Hematopoietic multipotent progenitor cell treated with erythropoietin and hydrocortisone succinate and interleukin-3 and kit ligand, for 8 days (in vitro differentiated cells): ENCODE measurements at regions not wholly inside any gene's neighbourhood (a gene's known extent, or its start where the extent isn't known, plus 50 kb on each side); places are given as distances from the start of the nearest gene placed in this dataset.
"Not testable (repeated sequence)": the region's sequence is repeated elsewhere in the genome, so short reads cannot be mapped to it uniquely, and the experiment has no call there.

Experiments used
- DNase-seq: peaks from one replicate; pipeline ENCODE4 v3.0.0-alpha.2; 2015

GRCh38 chr4:33477715-33478114 lies 2757.5 kb downstream of the PCDH7 start:
- DNase-seq, result no peak

- DNase-seq, result no peak
Observed at GRCh38 chr4:33482773-33483172, 2761.5 kb downstream of the ARAP2 start.

GRCh38 chr4:33485111-33485510 lies 2759.2 kb downstream of the ARAP2 start:
- no peak for DNase-seq

- DNase-seq, result no peak
Observed at GRCh38 chr4:33493231-33493630, 2751.1 kb downstream of the ARAP2 start.

GRCh38 chr4:33494150-33494549 lies 2750.2 kb downstream of the ARAP2 start:
- no peak for DNase-seq

GRCh38 chr4:33501587-33501986 lies 2742.7 kb downstream of the ARAP2 start:
- not testable (repeated sequence) for DNase-seq

- DNase-seq, result no peak
Observed at GRCh38 chr4:33512397-33512796, 2731.9 kb downstream of the ARAP2 start.

- no peak for DNase-seq
Observed at GRCh38 chr4:33518856-33519255, 2725.5 kb downstream of the ARAP2 start.

- no peak for DNase-seq
Observed at GRCh38 chr4:33532821-33533220, 2711.5 kb downstream of the ARAP2 start.

- no peak for DNase-seq
Observed at GRCh38 chr4:33536898-33537297, 2707.4 kb downstream of the ARAP2 start.

- no peak for DNase-seq
Observed at GRCh38 chr4:33537527-33537926, 2706.8 kb downstream of the ARAP2 start.

- DNase-seq, result no peak
Observed at GRCh38 chr4:33543941-33544450, 2700.3 kb downstream of the ARAP2 start.

GRCh38 chr4:33551244-33551643 lies 2693.1 kb downstream of the ARAP2 start:
- no peak for DNase-seq

GRCh38 chr4:33561259-33561658 lies 2683.1 kb downstream of the ARAP2 start:
- DNase-seq, result no peak

- no peak for DNase-seq
Observed at GRCh38 chr4:33566649-33567048, 2677.7 kb downstream of the ARAP2 start.

- no peak for DNase-seq
Observed at GRCh38 chr4:33577791-33578190, 2666.5 kb downstream of the ARAP2 start.

GRCh38 chr4:33579951-33580350 lies 2664.4 kb downstream of the ARAP2 start:
- no peak for DNase-seq

GRCh38 chr4:33592701-33593100 lies 2651.6 kb downstream of the ARAP2 start:
- no peak for DNase-seq

- no peak for DNase-seq
Observed at GRCh38 chr4:33606951-33607350, 2637.4 kb downstream of the ARAP2 start.

GRCh38 chr4:33616121-33616520 lies 2628.2 kb downstream of the ARAP2 start:
- DNase-seq, result no peak

- no peak for DNase-seq
Observed at GRCh38 chr4:33625748-33626147, 2618.6 kb downstream of the ARAP2 start.

- no peak for DNase-seq
Observed at GRCh38 chr4:33626221-33626620, 2618.1 kb downstream of the ARAP2 start.

- no peak for DNase-seq
Observed at GRCh38 chr4:33628296-33628695, 2616.0 kb downstream of the ARAP2 start.

GRCh38 chr4:33649015-33649414 lies 2595.3 kb downstream of the ARAP2 start:
- DNase-seq, result no peak

- no peak for DNase-seq
Observed at GRCh38 chr4:33649471-33649870, 2594.8 kb downstream of the ARAP2 start.

- no peak for DNase-seq
Observed at GRCh38 chr4:33650036-33650435, 2594.3 kb downstream of the ARAP2 start.
